ENCODE measurements at regions not wholly inside any gene's neighbourhood (a gene's known extent, or its start where the extent isn't known, plus 50 kb on each side); places are given as distances from the start of the nearest gene placed in this dataset.

- TF ChIP-seq CTCF (IDR thresholded peaks at IDR 0.05), result no peak
- ATAC-seq (ENCODE audit: poor library complexity) (no peak), DNase-seq (no peak)
- POLR2A ChIA-PET, result no interaction called here
- Histone ChIP-seq H3K27ac (ENCODE audit: low read depth in 1 of 2, low read length in 2 of 2) (no peak overlapping the region), H3K4me3 (ENCODE audit: low read length) (no peak overlapping the region), H3K4me1 (ENCODE audit: insufficient read depth, low read length) (no peaks in the 10 kb centered on the region), H3K27me3 (ENCODE audit: control insufficient read depth in 1 of 2, insufficient read depth in 2 of 2, low read length in 2 of 2) (no peaks in the 10 kb centered on the region), H3K36me3 (ENCODE audit: insufficient read depth, low read length) (no peaks in the 10 kb centered on the region), H3K9me3 (ENCODE audit: control insufficient read depth in 1 of 2, insufficient read depth in 1 of 2, low read length in 2 of 2) (no peaks in the 10 kb centered on the region)
- intact Hi-C loops (cut with DNase I, micrococcal nuclease), result no loop called here
- Mint-ChIP-seq H3K27ac (no peak overlapping the region), H3K4me1 (ENCODE audit: low read depth) (no peaks in the 10 kb centered on the region), H3K9me3 (no peaks in the 10 kb centered on the region), H3K36me3 (ENCODE audit: low read depth) (no peaks in the 10 kb centered on the region), H3K27me3 (no peaks in the 10 kb centered on the region), H3K4me3 (no peak overlapping the region)
- CTCF ChIA-PET, result no interaction called here
Observed at GRCh38 chr2:35298493-35298892, 1057.1 kb upstream of the CRIM1 start.

- intact Hi-C loops (cut with DNase I, micrococcal nuclease), result no loop called here
Observed at GRCh38 chr2:35297403-35297802, 1058.2 kb upstream of the CRIM1 start.

GRCh38 chr2:35294636-35295263 lies 1060.8 kb upstream of the CRIM1 start:
- Histone ChIP-seq H3K27me3 (ENCODE audit: control insufficient read depth in 1 of 2, insufficient read depth in 2 of 2, low read length in 2 of 2) (no peaks in the 10 kb centered on the region), H3K36me3 (ENCODE audit: insufficient read depth, low read length) (no peaks in the 10 kb centered on the region), H3K4me3 (ENCODE audit: low read length) (no peak overlapping the region), H3K27ac (ENCODE audit: low read depth in 1 of 2, low read length in 2 of 2) (no peak overlapping the region), H3K4me1 (ENCODE audit: insufficient read depth, low read length) (no peaks in the 10 kb centered on the region), H3K9me3 (ENCODE audit: control insufficient read depth in 1 of 2, insufficient read depth in 1 of 2, low read length in 2 of 2) (peaks cover 0 to 7% of the 10 kb centered on the region in 2 experiments)
- no peak for ATAC-seq (ENCODE audit: poor library complexity)
- ChIA-PET POLR2A (no interaction called here), CTCF (no interaction called here)
- no peak overlapping the region for H3K4me3 Mint-ChIP-seq
- DNase-seq, result no peak
- H3K27ac Mint-ChIP-seq, result no peak overlapping the region
- H3K4me1 Mint-ChIP-seq (ENCODE audit: low read depth), result no peaks in the 10 kb centered on the region
- H3K36me3 Mint-ChIP-seq (ENCODE audit: low read depth), result no peaks in the 10 kb centered on the region
- H3K9me3 Mint-ChIP-seq, result peaks cover 2% of the 10 kb centered on the region
- intact Hi-C loops (cut with DNase I, micrococcal nuclease), result no loop called here
- TF ChIP-seq CTCF (IDR thresholded peaks at IDR 0.05), result no peak
- no peaks in the 10 kb centered on the region for H3K27me3 Mint-ChIP-seq

More at GRCh38 chr2:35297403-35297802, 1058.2 kb upstream of the CRIM1 start:
- H3K9me3 Mint-ChIP-seq, result no peaks in the 10 kb centered on the region
- ChIA-PET CTCF (no interaction called here), POLR2A (no interaction called here)
- Histone ChIP-seq H3K36me3 (ENCODE audit: insufficient read depth, low read length) (no peaks in the 10 kb centered on the region), H3K27me3 (ENCODE audit: control insufficient read depth in 1 of 2, insufficient read depth in 2 of 2, low read length in 2 of 2) (no peaks in the 10 kb centered on the region), H3K4me3 (ENCODE audit: low read length) (no peak overlapping the region), H3K4me1 (ENCODE audit: insufficient read depth, low read length) (no peaks in the 10 kb centered on the region), H3K27ac (ENCODE audit: low read depth in 1 of 2, low read length in 2 of 2) (no peak overlapping the region), H3K9me3 (ENCODE audit: control insufficient read depth in 1 of 2, insufficient read depth in 1 of 2, low read length in 2 of 2) (peaks cover 0 to 7% of the 10 kb centered on the region in 2 experiments)
- H3K36me3 Mint-ChIP-seq (ENCODE audit: low read depth), result no peaks in the 10 kb centered on the region
- no peak for ATAC-seq (ENCODE audit: poor library complexity)
- H3K4me1 Mint-ChIP-seq (ENCODE audit: low read depth), result no peaks in the 10 kb centered on the region
- no peak for DNase-seq
- H3K4me3 Mint-ChIP-seq, result no peak overlapping the region
- TF ChIP-seq CTCF (IDR thresholded peaks at IDR 0.05), result no peak
- H3K27ac Mint-ChIP-seq, result no peak overlapping the region
- H3K27me3 Mint-ChIP-seq, result no peaks in the 10 kb centered on the region

Data from CD4-positive, alpha-beta T cell (primary cell).